Activated CD8-positive, alpha-beta T cell treated with anti-CD3 and anti-CD28 coated beads, Interleukin-2, amount 10 ng/mL, durations not matched to agents 7 days and 5 days (primary cell): ENCODE measurements at regions not wholly inside any gene's neighbourhood (a gene's known extent, or its start where the extent isn't known, plus 50 kb on each side); places are given as distances from the start of the nearest gene placed in this dataset.
"Not testable (repeated sequence)": the region's sequence is repeated elsewhere in the genome, so short reads cannot be mapped to it uniquely, and the experiment has no call there.

Experiments used
- ATAC-seq: fragments of 150-1000 bp; cut with Tn5 transposase; one replicate; pipeline ENCODE4 v1.10.0; 2021; ENCODE audit warnings: moderate library complexity
- CTCF ChIA-PET: fragments of 350-600 bp; sonication (Branson Sonifier 250); formaldehyde crosslinking; loops from one replicate; lab custom pipeline; 2021; ENCODE audit warnings: antibody characterized with exemption; lab: Charles Lee
- POLR2A ChIA-PET: fragments of 350-600 bp; sonication (Branson Sonifier 250); formaldehyde crosslinking; loops from one replicate; lab custom pipeline; 2021; ENCODE audit warnings: antibody characterized with exemption; lab: Charles Lee
- DNase-seq: peaks from one replicate; pipeline ENCODE4 v3.0.0-alpha.2; 2020
- H3K27ac Mint-ChIP-seq: one replicate; pipeline ENCODE4 v1.8.0; 2021; ENCODE audit warnings: mild to moderate bottlenecking, mixed read lengths
- H3K27me3 Mint-ChIP-seq: one replicate; pipeline ENCODE4 v1.8.0; 2021; ENCODE audit warnings: low read depth, mixed read lengths
- H3K36me3 Mint-ChIP-seq: one replicate; pipeline ENCODE4 v1.8.0; 2021; ENCODE audit warnings: low read depth, mixed read lengths
- H3K4me1 Mint-ChIP-seq: one replicate; pipeline ENCODE4 v1.8.0; 2021; ENCODE audit warnings: low read depth, mixed read lengths
- H3K4me3 Mint-ChIP-seq: one replicate; pipeline ENCODE4 v1.8.0; 2021; ENCODE audit warnings: mild to moderate bottlenecking, mixed read lengths
- H3K9me3 Mint-ChIP-seq: one replicate; pipeline ENCODE4 v1.8.0; 2022; ENCODE audit warnings: mixed read lengths; ENCODE audit not compliant: insufficient read depth

DNA sequence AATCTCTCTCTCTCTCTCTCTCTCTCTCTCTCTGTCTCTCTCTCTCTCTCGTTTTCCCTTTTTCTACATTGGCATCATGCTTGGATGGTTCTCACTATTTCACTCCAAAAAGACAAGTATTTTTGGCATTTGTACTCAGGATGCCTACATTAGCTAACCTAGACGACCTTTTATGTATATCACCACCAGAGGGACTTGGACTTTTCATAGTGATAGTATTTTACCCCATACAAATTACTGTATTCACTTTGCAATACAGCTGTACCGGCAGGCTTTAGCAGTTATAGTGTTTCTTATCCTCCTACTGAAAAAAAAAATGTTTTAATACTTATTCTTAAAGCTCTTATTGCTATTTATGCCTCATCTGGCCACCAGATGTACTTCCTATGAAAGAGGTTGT lies 687.2 kb upstream of the KLHL1 start:
- Mint-ChIP-seq H3K9me3 (peaks cover 4% of the 10 kb centered on the region), H3K36me3 (no peaks in the 10 kb centered on the region), H3K4me3 (no peak overlapping the region), H3K27ac (no peak overlapping the region), H3K4me1 (no peaks in the 10 kb centered on the region), H3K27me3 (no peaks in the 10 kb centered on the region)
- CTCF ChIA-PET, result no interaction called here
- no peak for ATAC-seq
- no peak for DNase-seq
- POLR2A ChIA-PET, result no interaction called here

DNA sequence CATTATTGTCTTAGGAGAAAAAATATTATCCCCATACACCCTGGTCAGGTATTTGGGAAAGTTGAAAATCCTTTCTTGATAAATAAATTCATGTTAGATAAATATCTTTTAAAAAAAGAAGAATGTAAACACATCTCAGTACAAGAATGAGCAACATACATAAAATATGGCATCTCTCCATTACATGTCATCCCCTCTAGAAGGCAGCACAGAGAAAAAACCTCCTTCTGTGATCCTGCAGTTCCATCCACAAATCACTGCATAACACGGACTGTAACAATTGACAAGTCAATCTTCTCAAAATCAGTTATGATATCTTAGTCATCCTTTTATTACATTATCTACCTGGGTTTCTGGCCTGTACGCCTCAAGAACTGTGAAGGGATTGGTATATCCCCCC lies 683.9 kb upstream of the KLHL1 start:
- H3K9me3 Mint-ChIP-seq, result no peaks in the 10 kb centered on the region
- H3K27ac Mint-ChIP-seq, result no peak overlapping the region
- no peaks in the 10 kb centered on the region for H3K36me3 Mint-ChIP-seq
- ATAC-seq (no peak), DNase-seq (no peak)
- no peaks in the 10 kb centered on the region for H3K27me3 Mint-ChIP-seq
- CTCF ChIA-PET, result no interaction called here
- no peak overlapping the region for H3K4me3 Mint-ChIP-seq
- POLR2A ChIA-PET, result no interaction called here
- no peaks in the 10 kb centered on the region for H3K4me1 Mint-ChIP-seq

DNA sequence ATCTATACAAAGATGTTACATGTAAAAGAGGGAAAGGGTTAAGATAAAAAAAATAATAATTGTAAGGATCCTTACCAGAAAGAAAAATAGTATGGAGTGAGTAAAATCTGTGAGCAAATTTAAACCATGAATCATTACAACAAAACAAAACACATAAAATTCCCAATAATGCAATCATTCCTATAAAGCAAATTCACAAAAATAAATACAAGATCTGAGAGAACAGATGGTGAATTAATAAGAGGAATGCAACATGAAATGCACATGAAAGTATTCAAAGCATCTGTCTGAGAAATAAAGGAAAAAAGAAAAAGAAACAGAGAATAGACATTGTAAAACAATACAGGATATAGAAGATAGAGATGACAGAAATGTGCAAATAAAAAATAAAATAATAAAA lies 681.5 kb upstream of the KLHL1 start:
- Mint-ChIP-seq H3K4me1 (no peaks in the 10 kb centered on the region), H3K36me3 (no peaks in the 10 kb centered on the region), H3K4me3 (no peak overlapping the region), H3K27ac (no peak overlapping the region), H3K27me3 (no peaks in the 10 kb centered on the region), H3K9me3 (no peaks in the 10 kb centered on the region)
- no peak for ATAC-seq
- CTCF ChIA-PET, result no interaction called here
- POLR2A ChIA-PET, result no interaction called here
- DNase-seq, result no peak

DNA sequence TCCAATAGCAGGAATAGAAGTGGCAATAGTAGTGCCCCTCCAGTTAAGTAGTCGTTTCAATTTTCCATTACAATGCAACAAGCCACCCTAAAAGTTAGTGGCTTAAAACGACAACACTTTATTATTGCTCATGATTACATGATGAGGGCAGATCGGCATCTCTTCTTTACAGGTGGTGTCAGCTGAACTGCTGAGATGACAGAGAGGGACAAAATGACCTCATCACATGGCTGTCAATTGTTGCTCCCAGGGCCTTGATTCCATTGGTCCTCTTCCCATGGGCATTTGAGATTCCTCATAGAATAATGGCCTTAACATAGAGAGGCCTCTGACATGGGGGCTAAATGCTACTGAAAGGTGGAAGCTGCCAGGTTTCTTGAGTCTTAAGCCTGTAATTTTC lies 679.8 kb upstream of the KLHL1 start:
- ATAC-seq (no peak), DNase-seq (no peak)
- Mint-ChIP-seq H3K36me3 (no peaks in the 10 kb centered on the region), H3K27ac (no peak overlapping the region), H3K27me3 (no peaks in the 10 kb centered on the region), H3K4me3 (no peak overlapping the region), H3K4me1 (no peaks in the 10 kb centered on the region), H3K9me3 (no peaks in the 10 kb centered on the region)
- ChIA-PET POLR2A (no interaction called here), CTCF (no interaction called here)

DNA sequence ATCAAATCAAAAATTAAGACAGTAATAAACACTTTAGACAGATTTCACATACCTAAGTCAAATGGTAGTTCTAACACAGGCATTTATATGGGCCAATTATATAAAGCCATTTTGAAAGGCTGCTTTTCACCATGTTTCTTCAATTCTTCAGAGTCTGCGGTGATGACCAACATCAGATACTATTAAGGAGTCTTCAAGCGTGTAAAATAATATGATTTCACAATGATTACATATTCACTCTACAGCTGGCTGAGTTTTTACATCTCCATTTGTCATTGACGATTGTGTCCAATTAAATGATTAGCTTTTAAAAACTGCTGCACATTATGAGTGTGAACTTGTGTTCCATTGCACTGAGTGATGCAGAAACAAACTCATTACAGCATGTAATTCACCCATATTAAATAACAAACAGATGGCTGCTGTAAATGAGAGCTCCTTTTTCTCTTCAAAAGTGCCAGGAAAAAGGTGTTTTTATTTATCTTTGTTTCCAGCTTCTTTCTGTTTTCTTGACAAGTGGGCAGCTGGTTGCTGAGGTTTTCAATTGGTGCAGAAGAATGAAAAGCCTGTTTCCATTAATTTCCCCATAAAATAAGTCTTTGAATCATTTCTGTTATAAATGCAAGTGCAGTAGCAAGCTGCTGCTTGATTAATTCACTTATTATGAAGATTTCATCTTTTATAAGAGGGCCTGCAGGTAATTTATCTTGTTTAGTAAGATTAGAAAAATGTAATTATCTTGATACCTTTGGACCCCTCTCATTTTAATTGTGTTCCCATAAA lies 676.1 kb upstream of the KLHL1 start:
- DNase-seq (no peak), ATAC-seq (no peak)
- no peaks in the 10 kb centered on the region for H3K4me1 Mint-ChIP-seq
- H3K36me3 Mint-ChIP-seq, result no peaks in the 10 kb centered on the region
- ChIA-PET POLR2A (no interaction called here), CTCF (no interaction called here)
- no peak overlapping the region for H3K27ac Mint-ChIP-seq
- no peak overlapping the region for H3K4me3 Mint-ChIP-seq
- no peaks in the 10 kb centered on the region for H3K27me3 Mint-ChIP-seq
- no peaks in the 10 kb centered on the region for H3K9me3 Mint-ChIP-seq

DNA sequence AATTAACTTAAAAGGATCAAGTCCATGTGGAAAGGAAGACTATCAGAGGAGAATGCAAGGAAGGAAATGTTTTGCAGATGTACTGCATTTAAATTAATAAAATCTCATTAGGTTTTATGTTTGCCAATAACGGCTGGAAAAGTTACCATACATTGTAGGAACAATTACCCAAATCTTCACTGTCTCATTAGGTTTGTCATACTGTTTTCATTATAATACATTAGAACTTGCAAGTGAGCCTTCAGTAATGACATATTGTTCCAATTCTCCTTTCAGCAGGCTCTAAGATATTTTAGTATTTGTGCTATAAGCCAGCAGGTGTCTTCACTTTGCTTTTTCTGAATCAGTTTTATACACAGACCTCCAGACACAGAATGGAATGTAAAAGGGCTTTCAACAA lies 661.6 kb upstream of the KLHL1 start:
- no peak for ATAC-seq
- Mint-ChIP-seq H3K4me1 (no peaks in the 10 kb centered on the region), H3K4me3 (no peak overlapping the region), H3K36me3 (no peaks in the 10 kb centered on the region), H3K9me3 (no peaks in the 10 kb centered on the region), H3K27me3 (no peaks in the 10 kb centered on the region), H3K27ac (no peak overlapping the region)
- ChIA-PET POLR2A (no interaction called here), CTCF (no interaction called here)
- DNase-seq, result no peak

DNA sequence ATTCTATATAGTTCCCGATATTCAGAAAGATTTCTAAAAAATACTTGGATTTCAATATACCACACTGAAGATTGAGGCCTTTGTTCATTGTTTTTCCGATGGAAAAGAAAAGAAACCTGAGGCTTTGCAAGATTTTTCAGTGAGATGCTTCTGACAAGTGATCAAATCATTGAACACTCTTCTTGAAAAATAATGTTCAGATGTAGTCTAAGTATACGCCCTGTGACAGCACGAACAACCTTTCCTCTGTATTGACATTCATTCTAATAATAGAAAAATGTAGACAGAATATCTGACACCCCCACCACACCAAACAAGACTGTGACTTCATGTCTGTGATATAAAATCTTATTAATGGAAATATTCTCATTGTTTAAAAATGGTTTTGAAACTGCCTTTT lies 650.7 kb upstream of the KLHL1 start:
- ChIA-PET POLR2A (no interaction called here), CTCF (no interaction called here)
- Mint-ChIP-seq H3K4me3 (no peak overlapping the region), H3K4me1 (no peaks in the 10 kb centered on the region), H3K36me3 (no peaks in the 10 kb centered on the region), H3K9me3 (peaks cover 5% of the 10 kb centered on the region), H3K27ac (no peak overlapping the region), H3K27me3 (no peaks in the 10 kb centered on the region)
- ATAC-seq (no peak), DNase-seq (no peak)

DNA sequence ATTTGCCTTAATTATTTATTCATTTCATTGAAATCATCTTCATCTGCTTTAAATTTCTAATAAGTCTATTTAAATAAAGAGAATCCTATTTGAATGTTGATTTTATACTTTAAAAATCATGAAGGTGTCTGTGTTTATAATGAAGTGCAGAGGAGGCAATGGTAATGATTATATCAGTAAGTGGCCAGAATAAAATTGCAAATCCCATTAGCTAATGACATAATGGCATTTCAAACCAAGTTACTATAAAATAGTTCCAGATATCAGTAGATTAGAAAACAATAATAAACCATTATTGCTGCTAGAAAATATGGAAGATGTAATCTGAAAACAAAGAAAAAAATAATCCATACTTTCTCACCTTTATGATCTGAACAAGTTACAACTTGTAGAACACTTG lies 647.8 kb upstream of the KLHL1 start:
- POLR2A ChIA-PET, result no interaction called here
- ATAC-seq (no peak), DNase-seq (no peak)
- Mint-ChIP-seq H3K36me3 (no peaks in the 10 kb centered on the region), H3K27ac (no peak overlapping the region), H3K4me1 (no peaks in the 10 kb centered on the region), H3K27me3 (no peaks in the 10 kb centered on the region), H3K9me3 (peaks cover 5% of the 10 kb centered on the region), H3K4me3 (no peak overlapping the region)
- CTCF ChIA-PET, result no interaction called here

DNA sequence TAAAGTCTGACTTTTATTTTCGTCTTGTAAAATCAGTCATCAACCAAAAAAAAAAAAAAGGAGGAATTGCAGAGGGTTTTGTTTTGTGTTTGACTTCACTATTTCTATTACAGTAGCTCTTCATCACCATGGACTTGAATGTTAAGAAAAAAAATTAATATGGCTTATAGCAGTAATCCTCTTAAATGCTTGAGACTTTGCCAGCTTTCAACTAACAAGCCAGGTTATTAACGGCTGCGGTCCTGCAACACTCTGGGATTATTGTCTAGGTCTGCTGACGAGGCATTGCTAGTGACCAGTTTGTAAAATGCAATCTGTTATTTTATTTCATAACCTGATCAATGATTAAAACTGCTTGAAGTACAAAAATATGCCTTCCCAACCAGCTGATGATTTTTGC lies 647.2 kb upstream of the KLHL1 start:
- peaks cover 5% of the 10 kb centered on the region for H3K9me3 Mint-ChIP-seq
- ATAC-seq (no peak), DNase-seq (no peak)
- H3K27me3 Mint-ChIP-seq, result no peaks in the 10 kb centered on the region
- ChIA-PET CTCF (no interaction called here), POLR2A (no interaction called here)
- H3K4me3 Mint-ChIP-seq, result no peak overlapping the region
- H3K27ac Mint-ChIP-seq, result no peak overlapping the region
- H3K4me1 Mint-ChIP-seq, result no peaks in the 10 kb centered on the region
- no peaks in the 10 kb centered on the region for H3K36me3 Mint-ChIP-seq

DNA sequence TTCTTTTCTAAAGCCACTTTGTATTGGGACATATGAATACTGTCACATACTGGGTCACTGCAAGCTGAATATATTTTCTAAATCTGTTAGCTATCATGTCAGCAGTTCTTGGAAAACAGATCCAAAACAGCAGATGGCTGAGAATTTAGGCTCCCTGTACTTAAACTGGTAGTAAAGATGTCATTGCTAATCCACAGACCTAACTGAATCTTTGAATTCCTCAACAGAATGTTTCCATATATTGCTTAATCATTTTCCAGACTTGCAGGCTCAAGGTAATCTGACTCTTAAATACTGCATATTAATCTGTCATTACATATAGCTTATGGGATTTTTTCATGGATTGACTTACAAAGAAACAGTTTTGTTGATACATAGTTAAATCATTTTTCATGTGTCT lies 639.0 kb upstream of the KLHL1 start:
- CTCF ChIA-PET, result no interaction called here
- Mint-ChIP-seq H3K27ac (no peak overlapping the region), H3K36me3 (no peaks in the 10 kb centered on the region), H3K4me1 (no peaks in the 10 kb centered on the region), H3K27me3 (no peaks in the 10 kb centered on the region), H3K9me3 (no peaks in the 10 kb centered on the region), H3K4me3 (no peak overlapping the region)
- POLR2A ChIA-PET, result no interaction called here
- no peak for ATAC-seq
- no peak for DNase-seq

DNA sequence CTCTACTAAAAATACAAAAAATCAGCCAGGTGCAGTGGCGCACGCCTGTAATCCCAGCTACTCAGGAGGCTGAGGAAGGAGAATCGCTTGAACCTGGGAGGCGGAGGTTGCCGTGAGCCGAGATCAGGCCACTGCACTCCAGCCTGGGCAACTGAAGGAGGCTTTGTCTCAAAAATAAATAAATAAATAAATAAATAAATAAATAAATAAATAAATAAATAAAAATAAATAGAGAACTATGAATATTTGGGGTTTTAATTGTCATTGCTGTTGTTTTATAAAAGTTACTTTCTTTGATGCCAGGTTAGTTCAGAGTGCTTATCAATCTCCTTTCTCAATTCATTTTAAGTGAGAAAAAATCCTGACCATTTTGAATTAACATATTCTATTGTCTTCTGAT lies 638.2 kb upstream of the KLHL1 start:
- H3K27ac Mint-ChIP-seq, H3K4me1 Mint-ChIP-seq, DNase-seq, H3K27me3 Mint-ChIP-seq, H3K36me3 Mint-ChIP-seq, CTCF ChIA-PET, H3K9me3 Mint-ChIP-seq, ATAC-seq, H3K4me3 Mint-ChIP-seq, POLR2A ChIA-PET: not testable (repeated sequence)

DNA sequence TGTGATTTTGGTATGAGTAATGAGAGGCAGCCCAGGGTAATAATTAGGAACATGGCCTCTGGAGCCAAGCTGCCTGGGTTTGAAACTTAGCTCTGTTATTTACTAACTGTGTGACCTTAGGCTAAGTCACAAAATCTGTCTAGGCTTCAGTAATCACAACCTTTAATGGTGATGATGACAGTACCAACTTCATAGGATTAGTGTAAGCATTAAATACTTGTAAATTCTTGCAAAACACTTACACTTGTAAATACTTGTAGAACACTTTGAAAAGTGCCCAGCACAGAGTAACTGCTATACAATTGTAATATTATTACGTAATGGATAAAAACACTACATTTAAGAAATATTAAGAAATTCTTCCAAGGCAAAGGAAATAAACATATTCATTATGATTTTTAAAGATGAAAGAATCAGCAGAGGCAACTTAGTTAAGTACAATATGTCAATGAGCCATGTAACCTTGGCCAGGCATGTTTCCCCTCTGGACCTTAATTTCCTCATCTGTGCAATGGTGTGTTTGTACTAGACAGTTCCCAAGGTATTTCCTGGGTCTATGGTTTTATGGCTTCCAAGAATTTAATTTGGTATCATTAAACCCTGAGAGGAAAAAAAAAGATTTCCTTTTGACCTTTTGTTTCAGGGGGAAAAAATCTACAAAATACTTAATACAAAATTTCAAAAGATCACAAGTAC lies 628.5 kb upstream of the KLHL1 start:
- Mint-ChIP-seq H3K36me3 (no peaks in the 10 kb centered on the region), H3K4me1 (no peaks in the 10 kb centered on the region), H3K4me3 (no peak overlapping the region), H3K27ac (no peak overlapping the region), H3K9me3 (peaks cover 5% of the 10 kb centered on the region), H3K27me3 (no peaks in the 10 kb centered on the region)
- no peak for ATAC-seq
- DNase-seq, result no peak
- POLR2A ChIA-PET, result no interaction called here
- CTCF ChIA-PET, result no interaction called here
